Stimulated activated CD8-positive, alpha-beta memory T cell treated with anti-CD3 and anti-CD28 coated beads, Interleukin-2, amount 100 ng/mL, for 1 hour (primary cell): ENCODE measurements at regions not wholly inside any gene's neighbourhood (a gene's known extent, or its start where the extent isn't known, plus 50 kb on each side); places are given as distances from the start of the nearest gene placed in this dataset.

Source experiments
- DNase-seq, 2 donors: peaks; one replicate each; pipeline ENCODE4 v3.0.0-alpha.2; 2020; ENCODE audit warnings: low read depth in 2 of 2

DNA sequence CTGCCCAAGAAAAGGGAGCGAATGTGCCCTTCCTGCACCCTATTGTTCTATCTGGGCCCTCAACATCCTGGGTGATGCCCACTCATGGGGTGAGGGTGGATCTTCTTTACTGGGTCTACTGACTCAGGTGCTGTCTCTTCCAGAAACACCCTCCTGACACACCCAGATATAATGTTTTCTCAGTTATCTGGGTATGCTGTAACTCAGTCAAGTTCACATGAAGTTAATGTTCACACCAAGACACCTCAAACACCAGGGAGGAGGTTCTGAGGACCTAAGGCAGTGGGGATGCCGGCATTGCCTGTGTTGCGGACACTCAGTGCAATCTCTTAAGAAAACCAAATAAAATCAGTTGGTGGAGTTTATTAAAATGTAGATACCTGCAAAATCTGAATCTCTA, 500.9 kb downstream of the BCL11A start:
- DNase-seq: no peak

GRCh38 chr2:60051991-60052390, 501.5 kb downstream of the BCL11A start:
- DNase-seq: no peak

DNA sequence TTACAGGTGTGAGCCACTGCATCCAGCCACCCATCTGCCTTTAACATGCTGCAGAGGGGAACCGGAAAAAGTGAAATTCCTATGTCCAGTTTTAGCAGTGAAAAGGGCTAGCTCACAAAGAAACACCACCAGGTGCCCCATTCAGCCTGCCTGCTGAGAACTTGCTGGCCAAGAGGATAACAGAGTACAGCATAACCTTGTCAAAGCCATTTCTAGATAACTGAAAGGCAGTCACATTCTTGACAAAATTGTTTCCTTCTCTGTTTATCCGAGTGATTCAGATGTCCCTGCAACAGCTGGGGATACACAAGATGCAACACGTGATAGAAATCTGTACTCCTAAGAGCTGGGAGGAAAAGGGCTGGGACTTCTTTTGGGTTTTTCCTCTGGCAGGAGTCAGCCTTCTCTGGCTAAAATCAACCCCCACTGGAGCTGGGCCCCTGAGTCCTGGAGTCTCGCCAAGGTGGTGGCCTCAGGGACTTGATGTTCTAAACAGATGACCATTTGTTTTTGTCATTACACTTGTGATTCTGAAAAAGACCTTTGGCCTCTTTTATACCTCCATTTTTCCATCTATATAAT, 505.4 kb downstream of the BCL11A start:
- no peak for DNase-seq

- no peak for DNase-seq
These were observed 506.1 kb downstream of the BCL11A start for GRCh38 chr2:60047347-60047746.

DNA sequence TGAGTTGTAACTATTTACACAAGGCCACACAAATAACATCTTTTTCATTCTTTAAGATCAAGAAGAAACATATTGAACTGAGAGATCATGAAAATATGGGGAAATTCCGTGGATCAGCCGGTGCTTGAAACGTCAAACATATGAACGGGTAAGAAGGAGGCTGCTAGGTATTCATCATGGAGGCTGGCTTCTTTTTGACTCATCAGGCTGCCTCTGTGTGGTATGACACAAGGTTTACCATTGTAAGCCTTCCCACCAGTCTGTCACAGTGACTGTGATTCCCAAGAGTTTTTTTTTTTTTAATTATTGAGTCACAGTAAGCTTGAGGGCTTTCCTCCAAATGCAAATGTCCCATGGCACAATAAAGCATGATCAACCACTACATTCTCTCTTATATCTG, 506.9 kb downstream of the BCL11A start:
- no peak for DNase-seq

GRCh38 chr2:60045456-60045855, 508.0 kb downstream of the BCL11A start:
- no peak for DNase-seq

DNA sequence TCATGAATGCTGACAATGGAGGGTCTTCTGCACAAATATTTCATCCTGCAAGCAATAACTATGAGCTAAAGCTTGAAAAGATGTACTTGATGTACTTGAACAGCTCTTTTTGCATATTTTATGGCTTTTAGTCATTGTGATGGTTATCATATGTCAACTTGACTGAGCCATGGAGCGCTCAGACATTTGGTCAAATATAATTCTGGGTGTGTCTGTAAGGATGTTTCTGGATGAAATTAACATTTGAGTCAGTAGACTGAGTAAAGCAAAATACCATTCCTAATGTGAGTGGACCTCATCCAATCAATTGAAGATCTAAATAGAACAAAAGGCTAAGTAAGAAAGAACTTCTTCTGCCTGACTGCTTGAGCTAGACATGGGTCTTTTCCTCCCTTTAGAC, 509.0 kb downstream of the BCL11A start:
- no peak for DNase-seq

- DNase-seq: no peak
These were observed 511.4 kb downstream of the BCL11A start for GRCh38 chr2:60042023-60042422.

DNA sequence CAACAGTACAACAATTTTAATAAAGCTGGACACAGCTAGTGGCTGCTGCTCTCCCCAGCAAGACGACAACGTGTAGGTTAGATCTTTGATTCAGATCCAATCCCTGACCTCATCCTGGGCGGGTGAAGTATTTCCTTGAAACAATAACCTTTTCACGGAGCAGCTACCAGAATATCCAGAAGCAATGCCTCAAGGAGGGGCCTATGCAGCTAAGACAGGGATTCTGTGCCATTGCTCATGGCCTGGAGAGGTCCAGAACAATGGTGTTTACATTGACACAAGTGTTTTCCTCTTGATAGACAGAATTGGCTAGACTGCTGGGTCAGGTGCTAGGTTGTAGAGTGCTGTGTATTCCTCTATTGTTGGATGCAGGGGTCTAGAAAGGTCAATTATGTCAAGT, 520.1 kb downstream of the BCL11A start:
- DNase-seq: no peak

DNA sequence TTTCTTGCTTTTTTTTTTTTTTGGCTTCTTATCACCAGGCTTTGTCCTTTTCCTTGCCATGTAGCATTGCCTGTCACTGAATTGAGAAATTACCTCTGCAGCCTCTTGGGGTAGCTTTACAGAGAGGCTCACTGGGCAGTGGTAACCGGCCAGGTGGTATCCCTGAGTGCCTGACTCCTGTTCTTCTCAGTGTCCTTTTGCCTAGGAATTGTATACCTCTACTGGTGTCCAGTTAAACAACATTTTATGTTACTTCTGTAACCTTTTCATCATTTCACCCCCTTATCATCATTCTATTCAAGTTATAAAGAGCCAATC, 523.9 kb downstream of the BCL11A start:
- no peak for DNase-seq

DNA sequence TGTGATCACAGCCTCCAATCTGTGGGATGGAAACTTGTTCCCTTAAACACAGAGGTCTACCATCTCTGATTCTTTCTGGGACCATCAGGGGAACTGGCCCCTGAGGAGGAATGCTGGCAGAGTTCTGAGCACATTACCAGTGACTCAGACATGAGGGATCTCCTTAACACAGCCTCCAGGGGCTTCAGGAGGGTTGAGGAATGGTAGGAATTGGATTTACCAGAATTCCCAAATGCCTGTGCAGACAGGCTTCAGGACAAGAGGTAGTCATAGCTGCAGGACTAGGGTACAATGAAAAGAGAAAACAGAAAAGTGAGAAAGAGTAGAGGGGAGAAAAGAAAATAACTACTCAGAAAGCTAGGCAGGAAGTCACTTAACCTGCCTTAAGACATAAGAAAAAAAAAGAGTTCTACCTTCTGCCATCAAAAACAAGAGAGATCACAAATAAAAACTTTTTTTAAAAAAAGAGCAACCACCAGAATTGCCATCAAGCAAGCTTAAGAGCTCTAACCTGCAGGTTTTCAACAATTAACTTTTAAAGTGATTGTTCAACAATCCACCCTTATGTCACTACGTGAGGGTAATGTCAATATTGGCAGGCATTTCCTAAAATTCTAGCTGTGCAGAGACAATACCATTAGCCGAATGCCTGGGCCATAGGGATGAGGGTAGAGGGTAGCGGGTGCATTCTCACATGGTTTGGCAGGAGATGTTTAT, 524.4 kb downstream of the BCL11A start:
- no peak for DNase-seq

DNA sequence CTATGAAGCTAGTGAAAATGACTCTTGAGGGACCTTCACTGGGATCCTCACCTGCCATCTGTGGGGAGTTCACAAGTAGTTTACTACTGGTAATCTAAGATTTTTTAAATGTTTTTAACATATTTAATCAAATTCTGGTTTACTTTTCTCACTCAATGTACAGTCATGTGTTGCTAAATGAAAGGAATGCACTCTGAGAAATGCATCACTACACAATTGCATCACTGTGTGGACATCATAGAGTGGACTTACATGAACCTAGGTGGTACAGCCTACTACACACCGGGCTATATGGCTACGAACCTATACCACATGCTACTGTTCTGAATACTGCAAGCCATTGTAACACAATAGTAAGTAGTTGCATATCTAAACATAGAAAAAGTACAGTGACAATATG, 528.0 kb downstream of the BCL11A start:
- DNase-seq: no peak

DNA sequence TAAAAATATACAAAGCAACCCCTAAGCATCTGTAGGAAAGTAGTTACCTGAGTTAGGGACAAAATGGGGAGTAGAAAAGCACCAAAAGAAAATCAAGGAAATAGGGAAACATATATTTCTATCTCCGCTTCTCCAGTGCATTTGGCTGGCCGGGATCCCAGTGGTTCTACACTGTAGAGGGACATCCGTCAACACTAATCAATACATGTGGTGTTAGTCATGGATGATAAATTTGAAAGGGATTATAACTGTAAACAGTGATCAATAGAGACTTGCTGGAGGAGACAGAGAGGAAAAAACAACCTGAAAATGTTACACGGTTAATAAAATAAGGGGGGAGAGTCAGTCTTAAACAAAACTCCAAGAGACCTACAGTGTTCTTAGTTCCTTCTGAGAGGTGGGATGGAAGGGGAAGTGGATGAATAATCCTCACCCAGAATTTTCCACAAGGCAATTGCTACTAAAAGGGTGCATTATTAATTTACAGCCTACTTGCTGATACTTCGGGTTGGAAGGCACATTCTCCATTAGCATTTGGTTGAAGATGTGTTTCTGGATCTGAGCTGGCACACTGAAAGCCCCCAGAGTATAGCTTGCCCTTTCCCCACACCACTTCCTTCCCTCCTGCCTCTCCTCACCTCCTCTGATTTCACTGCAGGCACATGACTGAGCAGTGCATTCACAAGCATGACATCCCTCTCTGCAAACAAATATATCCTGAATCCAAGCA, 530.0 kb downstream of the BCL11A start:
- no peak for DNase-seq

- no peak for DNase-seq
These were observed 545.8 kb downstream of the BCL11A start for GRCh38 chr2:60007671-60008070.

DNA sequence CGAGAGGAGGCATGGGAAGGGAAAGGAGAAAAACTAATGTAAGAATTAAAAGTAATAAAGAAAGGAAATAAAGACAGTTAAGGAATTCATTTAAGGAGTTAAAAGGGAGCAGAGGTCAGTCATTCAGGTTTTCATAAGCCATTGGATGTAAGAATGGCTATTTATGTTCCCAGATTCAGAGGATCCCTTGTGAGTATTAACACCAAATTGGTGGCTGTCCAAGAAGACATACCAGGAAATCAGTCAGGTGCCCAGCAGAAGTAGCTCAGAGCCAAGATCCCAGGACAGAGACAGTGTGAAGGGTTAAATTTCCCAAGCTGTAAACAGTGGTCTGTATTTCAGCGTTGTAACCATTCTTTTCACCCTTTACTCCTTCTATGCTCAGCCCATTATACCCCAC, 550.4 kb downstream of the BCL11A start:
- DNase-seq: no peak

DNA sequence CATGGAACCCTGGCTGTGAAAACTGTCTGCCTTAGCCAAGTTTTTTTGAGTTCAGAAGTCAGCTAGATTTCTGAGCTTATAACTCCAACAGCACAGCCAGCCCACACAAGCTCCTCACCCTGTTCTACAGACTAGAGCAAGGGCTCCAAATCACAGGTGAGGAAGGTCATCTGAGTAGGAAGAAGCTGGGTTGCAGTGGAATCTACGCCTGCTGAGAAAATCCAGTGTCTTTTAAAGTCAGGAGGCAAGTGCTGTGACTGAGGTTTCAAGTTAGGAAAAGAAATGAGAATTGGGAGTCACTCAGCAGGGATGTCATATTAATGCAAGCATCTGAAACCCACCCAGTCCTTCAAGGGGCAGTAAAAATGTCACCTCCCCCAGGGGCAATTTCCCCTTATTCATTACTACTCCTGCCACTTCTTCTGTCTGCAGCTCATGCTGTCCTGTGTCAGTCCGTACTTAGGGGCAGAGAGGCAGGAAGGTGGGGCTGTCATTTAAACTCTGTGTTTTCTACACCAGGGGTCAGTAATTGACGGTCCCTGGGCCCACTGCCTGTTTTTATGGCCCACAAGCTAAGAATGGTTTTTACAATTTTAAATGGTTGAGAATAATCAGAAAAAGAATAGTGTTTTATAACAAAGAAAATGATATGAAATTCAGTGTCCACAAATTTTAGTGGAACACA, 551.1 kb downstream of the BCL11A start:
- no peak for DNase-seq

GRCh38 chr2:60000686-60001085, 552.8 kb downstream of the BCL11A start:
- DNase-seq: no peak

GRCh38 chr2:59998324-59998723, 555.1 kb downstream of the BCL11A start:
- no peak for DNase-seq

DNA sequence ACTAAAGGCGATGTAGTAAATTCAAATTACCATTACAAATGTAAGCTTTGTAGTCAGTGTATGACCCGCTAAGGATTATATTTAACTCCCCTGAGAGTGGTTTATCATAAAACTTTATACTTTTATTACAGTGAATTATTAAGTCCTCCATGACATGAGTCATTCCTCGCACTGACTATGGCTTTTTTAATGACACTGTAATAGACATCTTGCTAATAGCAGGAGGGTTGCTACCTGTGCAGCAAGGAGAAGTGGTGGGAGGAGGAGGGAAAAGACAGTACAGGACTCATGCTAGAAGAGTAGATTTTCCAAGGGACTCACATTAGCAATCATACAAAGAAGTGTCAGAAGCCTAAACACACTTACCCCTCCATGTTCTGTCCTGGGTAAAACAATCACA, 556.1 kb downstream of the BCL11A start:
- no peak for DNase-seq

DNA sequence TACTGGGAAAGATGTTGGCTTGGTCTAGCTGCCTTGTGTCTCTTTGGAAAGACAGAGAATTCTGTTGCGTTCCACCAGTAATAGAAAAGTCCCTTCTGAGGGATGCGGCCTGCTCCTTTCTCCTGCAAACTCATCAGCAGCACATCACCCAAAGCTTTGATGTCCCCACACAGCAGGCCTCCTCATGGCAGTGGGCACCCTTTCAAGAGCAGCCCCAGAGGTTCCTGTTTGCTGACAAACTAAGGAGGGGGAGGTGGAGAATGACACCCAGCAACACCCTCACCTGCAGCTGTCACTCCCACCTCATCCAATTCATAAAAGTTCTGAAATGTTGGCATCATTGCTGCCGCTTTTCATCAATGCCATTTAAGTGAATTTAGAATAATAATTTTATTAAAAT, 556.6 kb downstream of the BCL11A start:
- no peak for DNase-seq

DNA sequence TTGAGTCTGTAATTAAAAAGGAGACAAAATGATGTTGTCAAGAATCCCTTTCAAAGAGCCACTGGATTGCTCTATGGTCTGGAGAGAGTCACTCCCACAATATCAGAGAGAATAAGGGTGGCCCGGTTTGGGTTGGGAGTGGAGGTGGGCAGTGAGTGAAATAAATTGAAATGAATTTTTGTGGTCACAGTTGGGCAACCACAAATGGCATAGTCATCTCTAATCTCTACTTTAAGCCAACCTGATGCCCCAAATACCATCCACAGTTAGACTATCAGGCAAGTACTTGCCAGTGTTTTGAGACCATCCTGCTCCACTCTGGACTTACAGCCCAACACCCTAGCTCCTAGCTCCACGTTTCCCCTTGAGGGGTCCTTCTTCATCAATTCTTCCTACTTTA, 559.7 kb downstream of the BCL11A start:
- no peak for DNase-seq

GRCh38 chr2:59988341-59988740, 565.1 kb downstream of the BCL11A start:
- no peak for DNase-seq

DNA sequence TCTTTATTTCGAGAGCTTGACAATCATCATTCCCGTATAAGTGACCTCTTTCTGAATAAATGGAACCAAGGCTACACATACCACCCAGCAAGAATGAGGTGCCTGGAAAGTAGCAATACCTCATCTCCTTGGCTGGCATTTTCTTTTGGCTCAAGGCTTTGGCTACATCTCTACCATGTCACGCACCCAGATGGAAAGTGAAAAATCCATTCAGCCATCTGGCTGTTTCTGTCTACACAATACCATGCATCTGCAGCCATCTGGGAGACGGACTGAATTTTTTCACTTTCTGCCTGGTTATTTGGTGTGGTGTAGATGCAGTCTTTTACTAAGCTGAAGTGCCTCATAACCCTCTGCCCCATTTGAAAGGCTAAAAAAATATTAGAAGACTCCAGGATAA, 566.9 kb downstream of the BCL11A start:
- no peak for DNase-seq
